ENCODE measurements at regions not wholly inside any gene's neighbourhood (a gene's known extent, or its start where the extent isn't known, plus 50 kb on each side); places are given as distances from the start of the nearest gene placed in this dataset.

DNA sequence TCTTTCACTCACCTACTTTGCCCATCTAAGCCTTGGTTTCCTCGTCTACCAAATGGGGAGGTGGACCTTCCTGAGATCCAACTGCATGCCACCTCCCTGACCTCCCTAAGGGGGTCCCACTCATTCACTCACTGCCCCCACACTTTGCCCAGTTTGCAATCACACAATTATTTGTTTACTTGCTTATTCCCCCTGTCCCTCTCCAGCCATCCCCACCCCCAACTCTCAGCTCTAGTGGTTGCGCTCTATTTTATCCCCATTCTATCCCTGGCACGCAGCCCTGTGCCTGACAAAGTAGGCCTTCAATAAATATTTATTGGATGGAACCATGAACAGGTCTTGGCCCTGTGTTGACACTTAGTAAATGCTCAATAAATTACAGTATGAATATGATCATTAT is 130.8 kb upstream of the LARP1 start:
- TF ChIP-seq, protein P1, sequence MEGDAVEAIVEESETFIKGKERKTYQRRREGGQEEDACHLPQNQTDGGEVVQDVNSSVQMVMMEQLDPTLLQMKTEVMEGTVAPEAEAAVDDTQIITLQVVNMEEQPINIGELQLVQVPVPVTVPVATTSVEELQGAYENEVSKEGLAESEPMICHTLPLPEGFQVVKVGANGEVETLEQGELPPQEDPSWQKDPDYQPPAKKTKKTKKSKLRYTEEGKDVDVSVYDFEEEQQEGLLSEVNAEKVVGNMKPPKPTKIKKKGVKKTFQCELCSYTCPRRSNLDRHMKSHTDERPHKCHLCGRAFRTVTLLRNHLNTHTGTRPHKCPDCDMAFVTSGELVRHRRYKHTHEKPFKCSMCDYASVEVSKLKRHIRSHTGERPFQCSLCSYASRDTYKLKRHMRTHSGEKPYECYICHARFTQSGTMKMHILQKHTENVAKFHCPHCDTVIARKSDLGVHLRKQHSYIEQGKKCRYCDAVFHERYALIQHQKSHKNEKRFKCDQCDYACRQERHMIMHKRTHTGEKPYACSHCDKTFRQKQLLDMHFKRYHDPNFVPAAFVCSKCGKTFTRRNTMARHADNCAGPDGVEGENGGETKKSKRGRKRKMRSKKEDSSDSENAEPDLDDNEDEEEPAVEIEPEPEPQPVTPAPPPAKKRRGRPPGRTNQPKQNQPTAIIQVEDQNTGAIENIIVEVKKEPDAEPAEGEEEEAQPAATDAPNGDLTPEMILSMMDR (IDR thresholded peaks at IDR 0.05) = no peak
- no peak for TF ChIP-seq POLR2AphosphoS5 (IDR thresholded peaks at IDR 0.05; ENCODE audit: low read depth, low read length)
